ENCODE measurements at regions not wholly inside any gene's neighbourhood (a gene's known extent, or its start where the extent isn't known, plus 50 kb on each side); places are given as distances from the start of the nearest gene placed in this dataset.

DNA sequence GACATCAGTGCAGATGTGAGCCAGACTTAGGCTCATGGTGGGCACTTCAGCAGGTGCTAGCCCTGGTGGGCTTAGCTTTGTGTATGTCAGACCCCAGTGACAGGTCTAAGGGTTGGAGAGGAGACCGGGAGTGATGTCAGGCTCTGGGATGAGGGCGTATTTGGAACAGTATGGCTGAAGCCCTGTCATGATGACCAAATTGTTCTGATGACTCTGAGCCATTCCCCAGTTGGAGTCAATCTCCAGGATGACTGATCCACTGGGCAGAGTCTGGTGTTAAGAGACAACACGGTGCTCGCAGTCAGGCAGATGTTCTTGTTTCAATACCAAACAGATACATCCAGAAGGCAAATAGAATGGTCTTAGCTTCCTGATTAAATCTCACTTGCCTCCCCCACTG lies 241.5 kb downstream of the SOX11 start:
- TF ChIP-seq, protein P1, sequence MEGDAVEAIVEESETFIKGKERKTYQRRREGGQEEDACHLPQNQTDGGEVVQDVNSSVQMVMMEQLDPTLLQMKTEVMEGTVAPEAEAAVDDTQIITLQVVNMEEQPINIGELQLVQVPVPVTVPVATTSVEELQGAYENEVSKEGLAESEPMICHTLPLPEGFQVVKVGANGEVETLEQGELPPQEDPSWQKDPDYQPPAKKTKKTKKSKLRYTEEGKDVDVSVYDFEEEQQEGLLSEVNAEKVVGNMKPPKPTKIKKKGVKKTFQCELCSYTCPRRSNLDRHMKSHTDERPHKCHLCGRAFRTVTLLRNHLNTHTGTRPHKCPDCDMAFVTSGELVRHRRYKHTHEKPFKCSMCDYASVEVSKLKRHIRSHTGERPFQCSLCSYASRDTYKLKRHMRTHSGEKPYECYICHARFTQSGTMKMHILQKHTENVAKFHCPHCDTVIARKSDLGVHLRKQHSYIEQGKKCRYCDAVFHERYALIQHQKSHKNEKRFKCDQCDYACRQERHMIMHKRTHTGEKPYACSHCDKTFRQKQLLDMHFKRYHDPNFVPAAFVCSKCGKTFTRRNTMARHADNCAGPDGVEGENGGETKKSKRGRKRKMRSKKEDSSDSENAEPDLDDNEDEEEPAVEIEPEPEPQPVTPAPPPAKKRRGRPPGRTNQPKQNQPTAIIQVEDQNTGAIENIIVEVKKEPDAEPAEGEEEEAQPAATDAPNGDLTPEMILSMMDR (IDR thresholded peaks at IDR 0.05), result no peak
- no peak for TF ChIP-seq POLR2A (IDR thresholded peaks at IDR 0.05)

Measured in esophagus squamous epithelium (tissue), 4 donors.